H54 (cell line): ENCODE measurements at regions not wholly inside any gene's neighbourhood (a gene's known extent, or its start where the extent isn't known, plus 50 kb on each side); places are given as distances from the start of the nearest gene placed in this dataset.

Experiments used
- DNase-seq: peaks from one replicate; pipeline ENCODE4 v3.0.0; 2011; ENCODE audit warnings: low spot score, mixed read lengths; ENCODE audit not compliant: insufficient read length
- FAIRE-seq: peaks from 3 replicates; lab custom pipeline; 2011; peaks lifted over from hg19 to GRCh38; lab: Jason Lieb, UNC
- POLR2A ChIP-seq: IDR thresholded peaks from 2 replicates; pipeline ENCODE4 v1.6.1; 2011; ENCODE audit warnings: low read depth, mild to moderate bottlenecking, low read length

DNA sequence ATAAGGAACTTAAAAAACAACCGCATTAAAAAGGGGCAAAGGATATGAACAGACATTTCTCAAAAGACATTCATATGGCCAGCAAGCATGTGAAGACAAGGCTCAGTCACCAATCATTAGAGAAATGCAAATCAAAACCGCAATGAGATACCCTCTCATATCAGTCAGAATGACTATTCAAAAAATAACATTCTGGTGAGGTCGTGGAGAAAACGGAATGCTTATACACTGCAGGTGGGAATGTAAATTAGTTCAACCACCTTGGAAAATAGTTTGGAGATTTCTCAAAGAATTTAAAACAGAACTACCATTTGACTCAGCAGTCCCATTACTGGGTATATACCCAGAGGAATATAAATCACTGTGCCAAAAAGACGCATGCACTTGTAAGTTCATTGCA, 496.6 kb upstream of the SGO1 start:
- TF ChIP-seq POLR2A: no peak
- FAIRE-seq (peak; percentile 85), DNase-seq (no peak)

DNA sequence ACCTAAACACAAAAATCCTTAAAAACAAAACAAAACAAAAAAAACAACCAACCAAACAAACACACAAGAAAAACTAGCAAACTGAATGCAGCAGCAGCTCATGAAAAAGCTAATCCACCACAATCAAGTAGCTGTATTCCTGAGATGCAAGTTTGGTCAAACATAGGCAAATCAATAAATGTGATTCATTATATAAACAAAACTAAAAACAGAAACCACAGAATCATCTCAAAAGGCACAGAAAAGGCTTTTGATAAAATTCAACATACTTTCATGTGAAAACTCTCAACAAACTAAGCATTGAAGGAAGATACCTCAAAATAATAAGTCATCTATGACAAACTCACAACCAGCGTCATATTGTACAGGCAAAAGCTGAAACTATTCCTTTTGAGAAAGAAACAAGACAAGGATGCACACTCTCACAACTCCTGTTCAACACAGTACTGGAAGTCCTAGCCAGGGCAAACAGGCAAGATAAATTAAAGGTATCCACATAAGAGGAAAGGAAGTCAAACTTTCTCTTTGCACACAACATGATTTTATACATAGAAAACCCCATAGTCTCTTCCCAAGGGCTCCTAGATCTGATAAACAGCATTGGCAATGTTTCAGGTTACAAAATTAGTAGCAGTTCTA, 495.1 kb upstream of the SGO1 start:
- DNase-seq (no peak), FAIRE-seq (no peak)
- no peak for TF ChIP-seq POLR2A

DNA sequence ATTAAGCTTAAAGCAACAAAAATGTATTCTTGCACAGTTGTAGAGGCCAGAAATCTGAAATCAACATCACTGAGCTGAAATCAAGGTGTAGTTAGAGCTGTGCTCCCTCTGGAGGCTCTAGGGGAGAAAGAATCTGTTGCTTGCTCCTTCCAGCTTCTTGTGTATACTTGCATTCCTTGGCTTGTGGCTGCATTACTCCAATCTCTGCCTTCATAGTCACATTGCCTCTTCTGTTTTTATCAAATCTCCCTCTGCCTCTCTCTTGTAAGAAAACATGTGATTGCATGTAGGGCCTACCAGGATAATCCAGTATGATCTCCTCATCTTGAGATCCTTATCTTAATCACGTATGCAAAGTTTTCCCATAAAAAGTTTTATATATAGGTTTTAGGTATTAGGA, 487.9 kb upstream of the SGO1 start:
- no peak for TF ChIP-seq POLR2A
- DNase-seq (no peak), FAIRE-seq (no peak)

DNA sequence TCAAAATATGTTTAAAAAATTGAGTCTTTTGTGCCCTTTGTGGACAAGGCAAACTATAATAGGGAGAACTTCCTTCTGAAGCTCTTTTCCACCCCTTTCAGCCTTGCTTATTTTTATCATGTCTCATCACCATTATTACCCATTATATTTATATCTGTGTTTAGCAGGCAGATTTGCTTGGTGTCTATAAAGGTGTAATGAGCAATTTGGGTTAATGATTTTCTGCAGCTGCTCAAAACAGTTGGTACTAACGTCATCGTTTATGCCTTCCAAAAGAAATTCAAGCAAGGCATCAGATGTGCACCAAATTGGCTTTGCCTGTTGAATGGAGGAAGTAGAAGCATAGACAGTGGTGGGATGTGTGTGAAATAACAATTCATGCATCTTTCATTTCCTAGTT, 483.7 kb upstream of the SGO1 start:
- TF ChIP-seq POLR2A: no peak
- DNase-seq: no peak
- FAIRE-seq: no peak

DNA sequence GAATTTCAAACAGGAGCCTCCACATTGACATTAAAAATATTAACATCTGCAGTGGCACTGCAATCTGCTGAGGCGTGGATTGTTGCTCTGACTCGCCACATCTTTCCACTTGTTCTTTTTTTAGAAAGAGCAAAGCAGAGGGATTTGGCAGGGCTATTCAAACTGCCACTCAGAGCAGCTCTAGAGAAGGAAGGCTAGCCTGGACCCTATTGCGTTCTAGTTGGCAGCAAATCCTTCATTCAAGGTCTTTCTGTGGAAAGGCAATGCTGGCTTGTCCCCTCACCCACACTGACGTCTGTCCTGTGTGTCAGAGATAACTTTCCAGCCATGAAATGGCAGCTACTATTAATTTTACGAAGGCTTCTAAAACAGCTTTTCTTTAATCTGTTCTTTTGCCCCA, 483.2 kb upstream of the SGO1 start:
- no peak for DNase-seq
- no peak for TF ChIP-seq POLR2A
- no peak for FAIRE-seq

DNA sequence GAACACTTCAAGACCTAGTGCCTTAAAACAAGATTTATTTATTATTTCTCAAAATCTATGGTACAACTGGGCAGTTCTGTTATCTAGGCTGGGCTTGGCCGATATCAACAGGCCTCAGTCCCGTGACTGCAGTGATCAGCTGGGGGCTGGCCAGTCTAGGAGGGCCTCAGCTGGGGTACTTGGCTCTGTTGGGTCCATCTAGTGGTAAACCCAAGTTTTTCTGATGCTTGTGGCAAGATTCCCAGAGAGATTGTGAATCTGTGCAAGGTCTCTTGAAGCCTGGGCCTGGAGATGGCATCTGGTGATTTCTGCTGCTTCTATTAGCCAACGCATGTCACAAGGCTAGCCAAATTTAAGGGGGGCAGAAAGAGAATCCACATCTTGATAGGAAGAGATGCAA, 482.4 kb upstream of the SGO1 start:
- FAIRE-seq (no peak), DNase-seq (no peak)
- TF ChIP-seq POLR2A: no peak

DNA sequence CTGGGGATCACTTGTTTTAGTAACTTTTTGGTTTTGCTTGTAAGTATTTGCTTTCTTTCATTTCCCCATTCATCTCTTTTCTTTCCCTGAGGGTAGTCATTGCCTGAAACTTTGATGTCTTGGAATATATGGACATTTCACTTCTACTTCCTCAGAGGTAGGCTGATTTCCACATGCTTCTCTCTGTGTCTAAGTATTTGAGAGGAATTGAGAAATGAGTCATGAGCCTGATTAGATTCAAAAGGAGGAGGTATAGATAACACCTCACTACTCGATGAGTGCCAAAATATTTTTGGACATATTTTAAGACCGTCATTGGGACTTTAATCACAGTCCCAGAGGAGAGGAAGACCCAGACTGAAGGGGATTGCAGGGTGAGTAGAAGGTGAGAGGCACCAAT, 480.1 kb upstream of the SGO1 start:
- FAIRE-seq (no peak), DNase-seq (no peak)
- TF ChIP-seq POLR2A: no peak

DNA sequence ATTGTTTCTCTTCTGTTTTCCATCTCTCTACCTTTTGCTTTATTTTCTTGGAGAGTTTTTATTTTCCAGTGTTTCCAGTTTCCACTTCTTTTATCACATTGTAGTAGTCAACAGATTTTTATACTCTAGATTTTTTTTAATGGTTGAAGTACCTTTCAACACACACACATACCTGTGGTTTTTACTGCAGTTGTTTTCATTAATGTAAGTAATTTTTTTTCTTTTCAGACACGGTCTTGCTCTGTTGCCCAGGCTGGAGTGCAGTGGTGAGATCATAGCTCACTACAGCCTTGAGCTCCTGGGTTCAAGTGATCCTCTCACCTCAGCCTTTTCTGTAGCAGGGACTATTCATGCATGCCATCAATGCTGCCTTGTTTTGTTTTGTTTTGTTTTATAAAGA, 472.5 kb upstream of the SGO1 start:
- no peak for DNase-seq
- FAIRE-seq: no peak
- no peak for TF ChIP-seq POLR2A

DNA sequence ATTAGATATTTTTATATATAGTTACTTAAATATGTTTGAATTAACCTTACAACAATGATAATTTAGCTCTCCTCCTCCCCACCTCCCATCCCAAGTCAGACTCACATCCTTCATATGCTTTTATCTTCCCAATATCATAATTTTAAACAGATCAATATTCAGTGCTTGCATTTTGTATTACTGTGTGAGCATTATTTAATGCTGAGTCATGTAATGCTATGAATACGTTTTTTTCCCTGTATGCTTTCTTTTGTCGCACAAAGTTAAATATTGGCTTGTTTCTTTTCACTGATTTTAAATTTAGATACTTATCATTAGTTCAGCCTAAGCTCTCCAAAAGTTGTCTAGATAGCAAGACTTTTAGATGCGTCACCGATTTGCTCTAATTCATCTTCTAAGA, 471.6 kb upstream of the SGO1 start:
- DNase-seq: no peak
- no peak for FAIRE-seq
- no peak for TF ChIP-seq POLR2A

DNA sequence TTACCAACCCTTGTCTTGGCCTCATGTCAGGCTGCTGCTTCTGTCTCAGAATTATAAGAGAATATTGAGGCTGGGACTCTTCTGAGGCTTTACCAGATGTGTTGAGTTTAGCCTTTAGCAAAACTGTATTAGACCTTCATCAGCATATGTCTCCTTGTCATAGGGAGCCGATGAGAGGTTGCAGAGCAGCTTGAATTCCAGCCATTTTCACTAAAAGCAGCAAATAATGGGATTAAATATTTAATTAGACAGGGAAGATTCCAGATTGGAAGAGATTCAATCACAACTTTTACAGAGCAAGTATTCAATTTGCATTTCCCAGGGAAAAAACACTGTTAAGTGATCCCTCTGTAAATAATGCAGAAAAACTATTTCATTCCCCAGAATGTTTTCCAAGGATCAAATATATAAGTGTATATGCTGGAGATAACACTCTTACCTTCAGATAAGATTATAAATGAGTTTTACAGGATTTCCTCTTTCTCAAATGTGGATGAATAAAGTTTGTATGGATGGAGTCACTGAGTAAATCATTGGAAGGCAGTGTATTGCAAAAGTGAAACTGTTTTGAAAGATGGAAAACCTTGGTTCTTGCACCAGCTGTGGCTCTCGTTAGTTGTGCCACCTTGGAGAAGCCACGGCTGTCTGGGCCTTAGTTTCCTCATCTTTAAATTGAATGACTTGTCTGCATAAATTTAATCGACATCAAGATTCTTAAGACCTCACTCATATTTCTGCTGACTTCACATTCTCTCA, 466.4 kb upstream of the SGO1 start:
- FAIRE-seq (peak; percentile 55), DNase-seq (no peak)
- no peak for TF ChIP-seq POLR2A

DNA sequence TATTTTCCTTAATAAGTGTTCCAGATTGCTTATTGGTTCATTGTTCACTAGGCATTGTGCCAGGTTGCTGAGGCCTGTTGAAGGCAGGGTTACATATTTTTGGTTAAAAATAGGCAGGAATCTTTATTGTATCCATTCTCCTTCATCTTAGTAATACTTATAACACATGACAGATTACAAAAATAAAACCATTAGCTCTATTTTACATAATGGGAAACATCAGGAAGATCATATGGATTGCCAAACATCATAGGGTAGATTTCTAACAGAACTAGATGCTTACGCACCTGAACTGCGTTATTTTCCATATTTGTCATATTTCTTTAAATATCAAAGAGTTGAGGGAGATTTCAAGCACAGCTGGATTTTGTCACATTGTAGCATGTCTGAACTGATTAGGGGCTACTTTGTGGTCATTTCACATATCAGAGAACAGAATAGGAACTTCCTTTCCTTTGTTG, 462.9 kb upstream of the SGO1 start:
- DNase-seq (no peak), FAIRE-seq (no peak)
- no peak for TF ChIP-seq POLR2A

DNA sequence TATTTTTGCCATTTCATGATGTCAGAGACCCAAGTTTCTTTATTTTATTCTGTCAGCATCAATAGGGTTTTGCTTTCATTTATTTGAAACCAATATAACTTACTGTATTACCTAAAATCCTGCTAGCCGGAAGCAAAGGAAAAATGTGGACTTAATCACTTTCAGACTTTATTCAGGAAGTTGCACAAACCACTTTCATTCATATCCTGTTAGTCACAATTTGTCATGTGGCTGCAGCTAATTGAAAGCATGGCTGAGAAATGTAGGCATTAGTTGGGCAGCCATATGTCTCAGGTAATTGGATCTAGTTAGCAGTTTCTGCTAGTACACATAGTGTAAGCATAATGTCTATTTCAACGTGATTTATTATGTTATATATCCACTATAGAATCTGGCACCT, 462.3 kb upstream of the SGO1 start:
- DNase-seq (peak; percentile 6), FAIRE-seq (peak; percentile 91)
- no peak for TF ChIP-seq POLR2A

DNA sequence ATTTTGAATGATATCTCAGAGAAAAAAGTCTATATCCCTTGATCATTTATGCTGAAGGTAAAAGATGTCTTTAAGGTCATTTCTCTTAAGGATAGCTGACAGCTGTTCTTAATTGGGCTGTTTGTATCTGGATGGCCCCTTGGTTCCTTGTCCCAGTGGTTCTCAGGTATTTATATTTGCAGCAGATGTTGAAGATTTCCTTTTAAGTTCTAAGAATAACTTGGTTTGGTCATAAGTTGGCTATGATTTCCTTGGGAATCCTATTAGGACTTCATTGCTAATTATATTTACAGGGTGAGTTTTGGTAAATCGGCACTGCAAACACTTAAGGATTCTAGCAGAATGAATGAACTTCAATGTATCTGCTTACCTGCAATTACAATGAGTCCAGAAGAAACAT, 460.4 kb upstream of the SGO1 start:
- TF ChIP-seq POLR2A: no peak
- FAIRE-seq (no peak), DNase-seq (no peak)

DNA sequence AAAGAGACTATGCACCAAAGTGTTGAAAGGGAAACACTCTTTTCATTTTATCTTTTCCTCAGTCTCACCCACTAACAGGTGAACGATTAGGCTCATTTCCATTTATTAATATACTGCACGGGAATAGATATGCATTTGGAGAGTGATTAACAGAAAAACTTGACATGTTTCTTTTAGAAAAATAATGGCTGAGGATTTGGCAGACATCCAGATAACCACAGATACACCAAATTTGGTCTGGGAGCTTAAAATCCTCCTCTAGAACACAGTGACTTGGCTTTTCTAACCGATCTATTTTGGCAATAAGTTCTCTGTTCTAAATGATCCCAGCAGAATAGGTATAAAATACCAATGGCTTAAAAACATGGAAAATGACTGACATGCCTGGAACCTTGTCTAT, 459.3 kb upstream of the SGO1 start:
- no peak for TF ChIP-seq POLR2A
- no peak for FAIRE-seq
- DNase-seq: no peak

DNA sequence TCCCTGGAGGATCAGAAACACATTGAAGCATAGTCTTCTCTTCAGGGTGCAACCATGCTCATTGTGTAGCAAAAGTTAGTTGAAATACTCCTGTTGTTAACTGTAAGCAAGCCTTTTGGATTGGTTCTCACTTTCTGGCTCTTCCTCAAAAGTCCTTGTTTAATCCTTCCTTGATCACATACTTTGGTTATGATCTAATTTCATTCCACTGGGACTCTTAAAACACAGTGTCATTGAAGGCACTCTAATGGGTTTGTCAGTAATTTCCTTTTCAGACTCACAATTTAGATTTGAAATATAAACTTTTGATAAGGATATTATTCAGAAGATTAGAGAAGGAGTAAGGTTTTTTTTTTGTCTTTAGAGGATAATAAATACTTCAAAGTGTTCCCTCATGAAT, 451.7 kb upstream of the SGO1 start:
- DNase-seq (no peak), FAIRE-seq (peak; percentile 33)
- TF ChIP-seq POLR2A: no peak
